Osteocyte (in vitro differentiated cells): ENCODE measurements at regions not wholly inside any gene's neighbourhood (a gene's known extent, or its start where the extent isn't known, plus 50 kb on each side); places are given as distances from the start of the nearest gene placed in this dataset.
A peak's percentile ranks its signal among the peaks of the same experiment; 100 is the strongest.

Experiments
- DNase-seq: peaks from one replicate; pipeline ENCODE4 v3.0.0; 2021; ENCODE audit warnings: mixed read lengths; ENCODE audit not compliant: unreplicated experiment; ENCODE audit errors: extremely low spot score
- H3K27ac Mint-ChIP-seq: one replicate; pipeline ENCODE4 v1.8.0; 2021; ENCODE audit warnings: mild to moderate bottlenecking, mixed read lengths; ENCODE audit not compliant: unreplicated experiment
- H3K27me3 Mint-ChIP-seq: one replicate; pipeline ENCODE4 v1.8.0; 2021; ENCODE audit warnings: mixed read lengths; ENCODE audit not compliant: unreplicated experiment
- H3K36me3 Mint-ChIP-seq: one replicate; pipeline ENCODE4 v1.8.0; 2021; ENCODE audit warnings: mixed read lengths; ENCODE audit not compliant: unreplicated experiment
- H3K4me1 Mint-ChIP-seq: one replicate; pipeline ENCODE4 v1.8.0; 2021; ENCODE audit warnings: mixed read lengths; ENCODE audit not compliant: unreplicated experiment
- H3K4me3 Mint-ChIP-seq: one replicate; pipeline ENCODE4 v1.8.0; 2021; ENCODE audit warnings: mild to moderate bottlenecking, moderate library complexity, mixed read lengths; ENCODE audit not compliant: unreplicated experiment
- H3K9me3 Mint-ChIP-seq: one replicate; pipeline ENCODE4 v1.8.0; 2021; ENCODE audit warnings: mixed read lengths; ENCODE audit not compliant: unreplicated experiment
- TF ChIP-seq, protein P1 (sequence below): fragments of 200-600 bp; sonication (generic); IDR thresholded peaks from 2 replicates; pipeline ENCODE4 v1.5.0; 2021; ENCODE audit warnings: antibody characterized with exemption, mild to moderate bottlenecking, moderate library complexity

DNA sequence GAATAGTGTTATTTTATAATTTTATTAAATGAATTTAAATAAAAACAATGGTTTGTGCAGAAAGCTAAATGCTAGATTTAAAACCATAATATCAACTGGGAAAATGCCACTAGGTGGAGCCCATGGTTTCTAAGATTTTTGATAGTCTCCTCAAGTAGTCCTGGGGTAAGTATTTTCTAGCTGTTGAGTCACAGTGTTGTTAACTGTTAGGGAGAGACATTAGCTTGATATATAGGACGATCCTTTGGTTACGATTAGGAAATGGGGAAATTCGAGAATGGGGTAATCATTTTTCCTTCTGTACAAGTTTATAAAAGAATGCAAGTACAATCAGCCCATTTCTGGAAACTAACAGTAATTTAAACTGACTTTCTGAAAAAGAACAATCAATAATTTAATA lies 378.4 kb downstream of the ANKRD50 start:
- H3K36me3 Mint-ChIP-seq: no peaks in the 10 kb centered on the region
- H3K4me3 Mint-ChIP-seq: no peak overlapping the region
- no peaks in the 10 kb centered on the region for H3K27me3 Mint-ChIP-seq
- no peak overlapping the region for H3K27ac Mint-ChIP-seq
- H3K9me3 Mint-ChIP-seq: no peaks in the 10 kb centered on the region
- H3K4me1 Mint-ChIP-seq: peaks cover 9% of the 10 kb centered on the region
- TF ChIP-seq, protein P1, sequence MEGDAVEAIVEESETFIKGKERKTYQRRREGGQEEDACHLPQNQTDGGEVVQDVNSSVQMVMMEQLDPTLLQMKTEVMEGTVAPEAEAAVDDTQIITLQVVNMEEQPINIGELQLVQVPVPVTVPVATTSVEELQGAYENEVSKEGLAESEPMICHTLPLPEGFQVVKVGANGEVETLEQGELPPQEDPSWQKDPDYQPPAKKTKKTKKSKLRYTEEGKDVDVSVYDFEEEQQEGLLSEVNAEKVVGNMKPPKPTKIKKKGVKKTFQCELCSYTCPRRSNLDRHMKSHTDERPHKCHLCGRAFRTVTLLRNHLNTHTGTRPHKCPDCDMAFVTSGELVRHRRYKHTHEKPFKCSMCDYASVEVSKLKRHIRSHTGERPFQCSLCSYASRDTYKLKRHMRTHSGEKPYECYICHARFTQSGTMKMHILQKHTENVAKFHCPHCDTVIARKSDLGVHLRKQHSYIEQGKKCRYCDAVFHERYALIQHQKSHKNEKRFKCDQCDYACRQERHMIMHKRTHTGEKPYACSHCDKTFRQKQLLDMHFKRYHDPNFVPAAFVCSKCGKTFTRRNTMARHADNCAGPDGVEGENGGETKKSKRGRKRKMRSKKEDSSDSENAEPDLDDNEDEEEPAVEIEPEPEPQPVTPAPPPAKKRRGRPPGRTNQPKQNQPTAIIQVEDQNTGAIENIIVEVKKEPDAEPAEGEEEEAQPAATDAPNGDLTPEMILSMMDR: peak; percentile 73
- DNase-seq: no peak

DNA sequence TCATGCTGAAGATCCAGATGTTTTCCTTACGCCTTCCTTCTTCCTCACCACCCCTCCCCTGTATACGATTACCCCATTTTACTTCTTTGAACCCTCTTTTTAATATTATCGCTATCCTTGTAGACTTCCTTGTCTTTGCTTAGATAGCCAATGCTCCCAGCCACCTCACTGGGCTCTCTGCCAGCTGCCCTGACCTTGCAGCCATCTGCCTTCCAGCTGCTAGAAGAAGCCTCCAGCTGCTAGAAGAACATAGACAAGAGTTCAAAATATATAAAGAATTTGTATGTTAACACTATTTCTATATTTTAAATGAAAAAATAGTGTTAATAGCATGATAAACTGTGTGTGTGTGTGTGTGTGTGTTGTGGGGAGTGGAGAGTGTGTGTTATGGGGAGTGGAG lies 374.7 kb downstream of the ANKRD50 start:
- H3K27ac Mint-ChIP-seq: no peak overlapping the region
- H3K36me3 Mint-ChIP-seq: no peaks in the 10 kb centered on the region
- TF ChIP-seq, protein P1: no peak
- DNase-seq: no peak
- H3K9me3 Mint-ChIP-seq: no peaks in the 10 kb centered on the region
- no peak overlapping the region for H3K4me3 Mint-ChIP-seq
- no peaks in the 10 kb centered on the region for H3K27me3 Mint-ChIP-seq
- peaks cover 9% of the 10 kb centered on the region for H3K4me1 Mint-ChIP-seq

DNA sequence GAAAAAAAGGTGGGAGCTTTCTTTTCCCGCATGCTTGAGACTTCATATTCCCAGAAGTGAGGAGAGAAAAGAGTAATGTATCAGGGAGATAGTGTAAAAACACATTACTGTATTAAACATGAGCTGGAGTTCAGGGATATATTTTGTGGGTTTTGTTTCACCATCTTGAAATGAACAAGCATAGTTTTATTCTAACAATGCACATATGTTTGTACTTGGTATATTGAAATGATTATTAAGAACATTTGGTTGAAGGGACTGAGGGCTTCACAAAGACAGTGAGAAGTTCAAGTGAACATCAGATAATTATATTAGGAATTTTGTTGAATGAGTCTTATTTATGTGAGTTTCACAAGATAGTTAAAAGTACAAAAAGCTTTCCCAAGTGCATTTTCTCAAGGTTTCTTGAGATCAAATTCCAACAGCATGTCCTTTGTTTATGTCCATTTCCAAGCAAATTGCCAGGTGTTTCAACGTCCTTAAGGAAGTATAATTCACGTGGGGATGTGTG lies 368.8 kb downstream of the ANKRD50 start:
- Mint-ChIP-seq H3K4me3 (no peak overlapping the region), H3K9me3 (no peaks in the 10 kb centered on the region), H3K4me1 (peaks cover 13% of the 10 kb centered on the region), H3K36me3 (no peaks in the 10 kb centered on the region), H3K27me3 (no peaks in the 10 kb centered on the region), H3K27ac (no peak overlapping the region)
- DNase-seq: no peak
- TF ChIP-seq, protein P1: no peak

DNA sequence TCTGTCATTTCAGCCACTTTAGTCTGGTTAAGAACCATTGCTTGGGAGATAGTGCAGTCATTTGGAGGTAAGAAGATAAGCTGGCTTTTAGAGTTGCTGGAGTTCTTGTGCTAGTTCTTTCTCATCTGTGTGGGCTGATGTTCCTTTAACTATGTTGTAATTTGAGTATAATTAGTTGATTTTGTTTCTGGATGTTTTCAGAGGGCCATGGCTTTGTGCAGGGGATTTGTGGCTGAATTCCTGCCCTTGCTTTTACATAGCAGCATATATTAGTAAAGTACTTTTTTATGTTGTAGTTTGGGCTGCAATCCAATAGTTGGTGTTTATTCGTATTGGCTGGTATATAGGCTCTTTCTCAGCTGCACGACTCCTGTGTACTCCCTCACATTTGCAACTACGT lies 339.6 kb downstream of the ANKRD50 start:
- Mint-ChIP-seq H3K4me1 (peaks cover 2% of the 10 kb centered on the region), H3K36me3 (no peaks in the 10 kb centered on the region), H3K27ac (no peak overlapping the region), H3K27me3 (no peaks in the 10 kb centered on the region), H3K9me3 (peaks cover 40% of the 10 kb centered on the region), H3K4me3 (no peak overlapping the region)
- DNase-seq: no peak
- TF ChIP-seq, protein P1: no peak

DNA sequence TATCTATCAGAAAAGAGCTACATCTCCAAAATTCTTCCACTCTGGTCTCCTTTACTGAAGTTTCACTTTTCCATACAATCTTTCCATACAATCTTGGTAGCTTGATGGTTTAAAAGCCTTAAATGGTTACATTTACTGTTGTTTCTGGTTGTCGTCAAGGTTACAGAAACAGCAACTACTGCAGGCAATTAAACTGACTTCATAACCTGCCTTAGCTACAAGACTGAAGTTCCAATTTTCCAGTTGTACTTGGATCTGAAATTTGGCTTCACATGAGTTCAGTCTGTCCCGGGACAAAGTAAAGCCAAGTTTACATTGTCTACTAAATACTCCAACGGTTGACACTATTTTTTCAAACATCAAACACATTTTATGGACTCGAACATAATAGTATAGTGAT lies 326.4 kb downstream of the ANKRD50 start:
- no peaks in the 10 kb centered on the region for H3K36me3 Mint-ChIP-seq
- H3K9me3 Mint-ChIP-seq: no peaks in the 10 kb centered on the region
- peaks cover 3% of the 10 kb centered on the region for H3K27me3 Mint-ChIP-seq
- H3K27ac Mint-ChIP-seq: no peak overlapping the region
- H3K4me3 Mint-ChIP-seq: no peak overlapping the region
- DNase-seq: no peak
- TF ChIP-seq, protein P1: no peak
- H3K4me1 Mint-ChIP-seq: peaks cover 23% of the 10 kb centered on the region
